ENCODE measurements at regions not wholly inside any gene's neighbourhood (a gene's known extent, or its start where the extent isn't known, plus 50 kb on each side); places are given as distances from the start of the nearest gene placed in this dataset.
"Not testable (repeated sequence)": the region's sequence is repeated elsewhere in the genome, so short reads cannot be mapped to it uniquely, and the experiment has no call there.

DNA sequence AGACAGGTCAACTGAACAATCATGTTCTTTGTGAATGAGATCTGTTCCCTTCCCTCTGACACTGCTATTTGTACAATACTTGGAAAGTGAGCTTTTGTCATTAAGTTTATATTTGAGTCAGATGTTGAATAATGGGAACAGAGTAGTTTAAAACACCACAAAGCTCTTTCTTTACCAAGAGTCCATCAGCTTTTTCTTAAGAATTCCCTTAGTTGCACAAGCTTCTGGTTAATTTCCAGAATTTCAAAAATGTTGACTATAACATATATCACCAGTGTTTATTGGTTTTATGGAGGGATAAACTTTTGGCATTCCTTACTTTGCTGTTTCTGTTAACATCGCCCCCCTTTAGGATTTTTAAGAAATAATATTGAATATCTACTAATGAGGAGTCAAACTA is 403.7 kb downstream of the CCDC85A start:
- Histone ChIP-seq H3K18ac (ENCODE audit: low read length) (no peak overlapping the region), H3K14ac (ENCODE audit: low read length) (no peak overlapping the region), H3K23ac (ENCODE audit: low read length) (no peak overlapping the region), H4K12ac (ENCODE audit: low read depth, low read length) (no peak overlapping the region), H2BK120ac (ENCODE audit: insufficient read depth, low read length, poor library complexity) (no peak overlapping the region), H2BK12ac (ENCODE audit: low read length) (no peak overlapping the region), H3K4ac (ENCODE audit: low read depth, low read length) (no peak overlapping the region), H2AK5ac (ENCODE audit: low read length) (no peak overlapping the region), H3K79me1 (ENCODE audit: low read length) (no peaks in the 10 kb centered on the region), H3K9me3 (ENCODE audit: insufficient read depth, low read depth, low read length) (no peaks in the 10 kb centered on the region), H3K27me3 (ENCODE audit: insufficient read depth, low read length) (no peaks in the 10 kb centered on the region), H3K79me2 (ENCODE audit: control insufficient read depth, insufficient read depth, low read length, poor library complexity) (no peaks in the 10 kb centered on the region), H4K91ac (ENCODE audit: low read depth, low read length) (no peak overlapping the region), H4K8ac (ENCODE audit: low read depth, low read length) (no peak overlapping the region), H3K27ac (ENCODE audit: low read depth, low read length) (no peak overlapping the region), H3K4me1 (ENCODE audit: control insufficient read depth in 1 of 2, insufficient read depth in 2 of 2, low read length in 2 of 2) (no peaks in the 10 kb centered on the region), H3K4me3 (ENCODE audit: low read depth, low read length) (no peak overlapping the region), H3K9ac (ENCODE audit: low read length) (no peak overlapping the region), H3K4me2 (ENCODE audit: low read length) (no peak overlapping the region), H2AFZ (ENCODE audit: insufficient read depth, low read length, poor library complexity) (no peak overlapping the region), H2BK5ac (ENCODE audit: low read depth, low read length, poor library complexity) (no peak overlapping the region), H3K36me3 (ENCODE audit: control insufficient read depth in 1 of 2, insufficient read depth in 2 of 2, low read length in 2 of 2) (no peaks in the 10 kb centered on the region)
- no peak for DNase-seq
- no CpG with 5 or more reads among the region's 1 CpG for whole genome bisulfite sequencing (ENCODE audit: extremely low coverage, insufficient coverage, insufficient read length)

DNA sequence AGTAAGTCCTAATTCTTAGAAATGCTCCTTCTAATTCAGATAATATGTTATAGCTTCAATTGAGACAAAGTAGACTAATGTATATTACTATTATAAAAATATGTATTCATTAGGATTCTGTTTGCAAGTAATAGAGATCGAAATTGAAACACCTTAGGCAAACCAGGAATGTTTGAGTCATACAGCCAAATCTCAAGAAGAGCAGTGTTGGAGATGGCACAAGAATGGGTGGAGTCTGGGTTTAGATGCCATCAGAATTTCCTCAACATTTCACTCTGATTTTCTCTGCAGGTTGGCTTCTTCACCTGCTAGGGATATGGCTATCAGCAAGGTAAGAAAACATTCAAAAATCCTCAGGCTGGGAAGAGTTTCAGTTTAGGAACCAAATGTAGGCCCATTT is 405.4 kb downstream of the CCDC85A start:
- Histone ChIP-seq H4K12ac (ENCODE audit: low read depth, low read length) (no peak overlapping the region), H3K4me3 (ENCODE audit: low read depth, low read length) (no peak overlapping the region), H3K18ac (ENCODE audit: low read length) (no peak overlapping the region), H3K27me3 (ENCODE audit: insufficient read depth, low read length) (no peaks in the 10 kb centered on the region), H3K4me2 (ENCODE audit: low read length) (no peak overlapping the region), H2BK12ac (ENCODE audit: low read length) (no peak overlapping the region), H3K9ac (ENCODE audit: low read length) (no peak overlapping the region), H3K4me1 (ENCODE audit: control insufficient read depth in 1 of 2, insufficient read depth in 2 of 2, low read length in 2 of 2) (no peaks in the 10 kb centered on the region), H2BK120ac (ENCODE audit: insufficient read depth, low read length, poor library complexity) (no peak overlapping the region), H3K79me2 (ENCODE audit: control insufficient read depth, insufficient read depth, low read length, poor library complexity) (no peaks in the 10 kb centered on the region), H3K27ac (ENCODE audit: low read depth, low read length) (no peak overlapping the region), H2AFZ (ENCODE audit: insufficient read depth, low read length, poor library complexity) (no peak overlapping the region), H4K91ac (ENCODE audit: low read depth, low read length) (no peak overlapping the region), H3K14ac (ENCODE audit: low read length) (no peak overlapping the region), H3K79me1 (ENCODE audit: low read length) (no peaks in the 10 kb centered on the region), H4K8ac (ENCODE audit: low read depth, low read length) (no peak overlapping the region), H3K23ac (ENCODE audit: low read length) (no peak overlapping the region), H3K4ac (ENCODE audit: low read depth, low read length) (no peak overlapping the region), H3K9me3 (ENCODE audit: insufficient read depth, low read depth, low read length) (no peaks in the 10 kb centered on the region), H2AK5ac (ENCODE audit: low read length) (no peak overlapping the region), H2BK5ac (ENCODE audit: low read depth, low read length, poor library complexity) (no peak overlapping the region), H3K36me3 (ENCODE audit: control insufficient read depth in 1 of 2, insufficient read depth in 2 of 2, low read length in 2 of 2) (no peaks in the 10 kb centered on the region)
- no peak for DNase-seq
- no CpG with 5 or more reads among the region's 1 CpG for WGBS (ENCODE audit: extremely low coverage, insufficient coverage, insufficient read length)

DNA sequence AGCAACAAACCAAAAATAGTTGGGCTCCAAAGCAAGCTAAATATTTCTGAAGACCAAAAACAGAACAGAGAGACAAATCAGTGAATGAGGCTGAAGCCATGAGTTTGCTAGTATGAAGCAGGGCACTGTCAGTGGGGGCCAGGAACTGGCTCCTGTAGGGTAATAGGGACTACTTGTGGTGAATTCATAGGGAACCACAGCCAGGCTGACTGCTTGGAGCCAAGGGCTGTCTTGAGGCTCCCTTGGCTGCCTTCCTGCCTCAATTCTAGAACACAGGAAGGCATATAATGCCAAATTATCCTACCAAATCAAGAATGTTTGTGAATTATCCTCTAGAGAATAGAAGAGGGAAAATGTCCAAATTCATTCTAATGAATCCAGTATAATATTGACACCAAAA is 406.0 kb downstream of the CCDC85A start:
- Histone ChIP-seq H3K4me3 (ENCODE audit: low read depth, low read length) (no peak overlapping the region), H3K79me2 (ENCODE audit: control insufficient read depth, insufficient read depth, low read length, poor library complexity) (no peaks in the 10 kb centered on the region), H4K8ac (ENCODE audit: low read depth, low read length) (no peak overlapping the region), H2BK5ac (ENCODE audit: low read depth, low read length, poor library complexity) (no peak overlapping the region), H3K14ac (ENCODE audit: low read length) (no peak overlapping the region), H3K4ac (ENCODE audit: low read depth, low read length) (no peak overlapping the region), H3K27ac (ENCODE audit: low read depth, low read length) (no peak overlapping the region), H4K91ac (ENCODE audit: low read depth, low read length) (no peak overlapping the region), H4K12ac (ENCODE audit: low read depth, low read length) (no peak overlapping the region), H3K18ac (ENCODE audit: low read length) (no peak overlapping the region), H3K79me1 (ENCODE audit: low read length) (no peaks in the 10 kb centered on the region), H3K9me3 (ENCODE audit: insufficient read depth, low read depth, low read length) (no peaks in the 10 kb centered on the region), H3K23ac (ENCODE audit: low read length) (no peak overlapping the region), H3K4me1 (ENCODE audit: control insufficient read depth in 1 of 2, insufficient read depth in 2 of 2, low read length in 2 of 2) (no peaks in the 10 kb centered on the region), H3K9ac (ENCODE audit: low read length) (no peak overlapping the region), H3K4me2 (ENCODE audit: low read length) (no peak overlapping the region), H2BK12ac (ENCODE audit: low read length) (no peak overlapping the region), H2AFZ (ENCODE audit: insufficient read depth, low read length, poor library complexity) (no peak overlapping the region), H2AK5ac (ENCODE audit: low read length) (no peak overlapping the region), H3K36me3 (ENCODE audit: control insufficient read depth in 1 of 2, insufficient read depth in 2 of 2, low read length in 2 of 2) (no peaks in the 10 kb centered on the region), H2BK120ac (ENCODE audit: insufficient read depth, low read length, poor library complexity) (no peak overlapping the region), H3K27me3 (ENCODE audit: insufficient read depth, low read length) (no peaks in the 10 kb centered on the region)
- DNase-seq, result no peak

DNA sequence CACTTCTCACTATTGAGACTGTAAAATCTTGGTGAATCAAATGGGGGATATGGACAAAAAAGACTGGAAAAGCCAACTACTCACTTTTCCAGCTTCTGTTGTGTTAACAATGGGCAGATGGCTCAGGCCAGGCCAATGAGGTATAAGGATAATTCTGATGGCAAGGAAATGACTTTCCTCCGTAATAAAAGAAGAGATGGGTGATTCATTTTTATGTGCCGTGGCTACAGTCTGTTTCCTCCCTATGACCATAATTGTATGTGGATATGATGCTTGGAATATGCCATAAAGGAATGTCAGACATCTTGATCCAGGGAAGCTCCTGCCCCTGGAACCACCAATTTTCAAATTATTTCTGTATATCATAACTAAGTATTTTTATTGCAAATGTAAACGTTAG is 406.8 kb downstream of the CCDC85A start:
- H3K4me3 ChIP-seq (ENCODE audit: low read depth, low read length), result no peak overlapping the region
- no peak overlapping the region for H2AK5ac ChIP-seq (ENCODE audit: low read length)
- no peak overlapping the region for H4K91ac ChIP-seq (ENCODE audit: low read depth, low read length)
- H3K27me3 ChIP-seq (ENCODE audit: insufficient read depth, low read length), result no peaks in the 10 kb centered on the region
- no peak overlapping the region for H2BK120ac ChIP-seq (ENCODE audit: insufficient read depth, low read length, poor library complexity)
- H3K36me3 ChIP-seq (ENCODE audit: control insufficient read depth in 1 of 2, insufficient read depth in 2 of 2, low read length in 2 of 2), result no peaks in the 10 kb centered on the region
- H3K18ac ChIP-seq (ENCODE audit: low read length), result no peak overlapping the region
- no peak overlapping the region for H3K14ac ChIP-seq (ENCODE audit: low read length)
- H4K12ac ChIP-seq (ENCODE audit: low read depth, low read length), result no peak overlapping the region
- no peak overlapping the region for H2BK12ac ChIP-seq (ENCODE audit: low read length)
- no peaks in the 10 kb centered on the region for H3K4me1 ChIP-seq (ENCODE audit: control insufficient read depth in 1 of 2, insufficient read depth in 2 of 2, low read length in 2 of 2)
- no peak overlapping the region for H3K9ac ChIP-seq (ENCODE audit: low read length)
- WGBS (ENCODE audit: extremely low coverage, insufficient coverage, insufficient read length), result no CpG with 5 or more reads among the region's 3 CpGs
- H3K4me2 ChIP-seq (ENCODE audit: low read length), result no peak overlapping the region
- no peak overlapping the region for H3K23ac ChIP-seq (ENCODE audit: low read length)
- H2BK5ac ChIP-seq (ENCODE audit: low read depth, low read length, poor library complexity), result no peak overlapping the region
- no peaks in the 10 kb centered on the region for H3K79me2 ChIP-seq (ENCODE audit: control insufficient read depth, insufficient read depth, low read length, poor library complexity)
- H3K79me1 ChIP-seq (ENCODE audit: low read length), result no peaks in the 10 kb centered on the region
- no peak overlapping the region for H2AFZ ChIP-seq (ENCODE audit: insufficient read depth, low read length, poor library complexity)
- no peak overlapping the region for H3K4ac ChIP-seq (ENCODE audit: low read depth, low read length)
- no peak overlapping the region for H3K27ac ChIP-seq (ENCODE audit: low read depth, low read length)
- H4K8ac ChIP-seq (ENCODE audit: low read depth, low read length), result no peak overlapping the region
- H3K9me3 ChIP-seq (ENCODE audit: insufficient read depth, low read depth, low read length), result no peaks in the 10 kb centered on the region
- DNase-seq, result no peak

DNA sequence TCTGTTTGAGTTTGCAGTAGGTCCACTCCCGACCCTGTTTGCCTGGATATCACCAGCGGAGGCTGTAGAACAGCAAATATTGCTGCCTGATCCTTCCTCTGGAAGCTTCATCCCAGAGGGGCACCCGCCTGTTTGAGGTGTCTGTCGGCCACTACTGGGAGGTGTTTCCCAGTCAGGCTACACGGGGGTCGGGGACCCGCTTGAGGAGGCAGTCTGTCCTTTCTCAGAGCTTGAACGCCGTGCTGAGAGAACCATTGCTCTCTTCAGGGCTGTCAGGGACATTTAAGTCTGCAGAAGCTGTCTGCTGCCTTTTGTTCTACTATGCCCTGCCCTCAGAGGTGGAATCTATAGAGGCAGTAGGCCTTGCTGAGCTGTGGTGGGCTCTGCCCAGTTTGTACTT is 422.3 kb downstream of the CCDC85A start:
- no CpG with 5 or more reads among the region's 9 CpGs for WGBS (ENCODE audit: extremely low coverage, insufficient coverage, insufficient read length)
- H3K4me2 ChIP-seq (ENCODE audit: low read length); H4K12ac ChIP-seq (ENCODE audit: low read depth, low read length); H3K4me1 ChIP-seq (ENCODE audit: control insufficient read depth in 1 of 2, insufficient read depth in 2 of 2, low read length in 2 of 2); H4K8ac ChIP-seq (ENCODE audit: low read depth, low read length); H3K27me3 ChIP-seq (ENCODE audit: insufficient read depth, low read length); H3K14ac ChIP-seq (ENCODE audit: low read length); H3K4me3 ChIP-seq (ENCODE audit: low read depth, low read length); H2BK120ac ChIP-seq (ENCODE audit: insufficient read depth, low read length, poor library complexity); H2AFZ ChIP-seq (ENCODE audit: insufficient read depth, low read length, poor library complexity); H3K79me1 ChIP-seq (ENCODE audit: low read length); H3K23ac ChIP-seq (ENCODE audit: low read length); H3K9me3 ChIP-seq (ENCODE audit: insufficient read depth, low read depth, low read length); H2BK5ac ChIP-seq (ENCODE audit: low read depth, low read length, poor library complexity); H3K18ac ChIP-seq (ENCODE audit: low read length); H3K9ac ChIP-seq (ENCODE audit: low read length); H3K4ac ChIP-seq (ENCODE audit: low read depth, low read length); DNase-seq; H3K36me3 ChIP-seq (ENCODE audit: control insufficient read depth in 1 of 2, insufficient read depth in 2 of 2, low read length in 2 of 2); H4K91ac ChIP-seq (ENCODE audit: low read depth, low read length); H2AK5ac ChIP-seq (ENCODE audit: low read length); H3K27ac ChIP-seq (ENCODE audit: low read depth, low read length); H3K79me2 ChIP-seq (ENCODE audit: control insufficient read depth, insufficient read depth, low read length, poor library complexity); H2BK12ac ChIP-seq (ENCODE audit: low read length): not testable (repeated sequence)
